K562 (cell line): ENCODE measurements at regions not wholly inside any gene's neighbourhood (a gene's known extent, or its start where the extent isn't known, plus 50 kb on each side); places are given as distances from the start of the nearest gene placed in this dataset.

Experiments used
- ATAC-seq: fragments of 200-7000 bp; cut with Tn5 transposase; 3 replicates; pipeline ENCODE4 v1.9.1; 2020; ENCODE audit warnings: moderate library complexity
- BruUV-seq: library from RNA; stranded (reverse); fragments of 400-500 nt; replicated peaks from 2 replicates; lab custom pipeline; 2021; lab: Mats Ljungman, UMichigan
- CTCF ChIA-PET: fragments of 300-600 bp; formaldehyde crosslinking; extraction: SDS; loops from one replicate; lab custom pipeline; 2021; ENCODE audit warnings: low intra/inter-chr PET ratio; lab: Yijun Ruan, JAX
- POLR2A ChIA-PET: fragments of 300-600, 350-650 bp; sonication (Branson Sonifier 250); formaldehyde crosslinking; extraction: SDS; loops from one replicate; lab custom pipeline; 2021; ENCODE audit warnings: antibody characterized with exemption, inconsistent platforms; lab: Yijun Ruan, JAX
- DNase-seq, 4 experiments: peaks; one replicate each; pipeline versions ENCODE4 v3.0.0 to v3.0.0-alpha.2; 2011 to 2018; ENCODE audit warnings: low spot score in 3 of 4, mixed read lengths in 3 of 4; ENCODE audit errors: extremely low read depth in 1 of 4
- FAIRE-seq: peaks from 2 replicates; lab custom pipeline; 2011; peaks lifted over from hg19 to GRCh38; lab: Jason Lieb, UNC
- H2AFZ ChIP-seq: 2 replicates; pipeline ENCODE4 v1.6.0; 2011; ENCODE audit warnings: low read depth, low read length, control low read depth, inconsistent platforms
- H3K27ac ChIP-seq: fragments of 200-600 bp; 3 replicates; pipeline ENCODE4 v1.8.0; 2011; ENCODE audit warnings: low read depth, mild to moderate bottlenecking, control low read depth, inconsistent platforms, low read length, moderate library complexity, mixed read lengths; ENCODE audit errors: extremely low read depth
- H3K27me3 ChIP-seq, 2 experiments: fragments of 300-600 bp in 1 of 2; 2 replicates in 1 of 2; 3 replicates in 1 of 2; pipeline versions ENCODE4 v1.6.0 to v1.8.0; 2011; ENCODE audit warnings: inconsistent platforms in 2 of 2, low read length in 2 of 2, mild to moderate bottlenecking in 1 of 2, mixed read lengths in 1 of 2, moderate library complexity in 1 of 2; ENCODE audit not compliant: control insufficient read depth in 2 of 2, insufficient read depth in 2 of 2
- H3K36me3 ChIP-seq: fragments of 300-600 bp; 3 replicates; pipeline ENCODE4 v1.8.0; 2011; ENCODE audit warnings: mild to moderate bottlenecking, low read length, inconsistent platforms; ENCODE audit not compliant: control insufficient read depth, insufficient read depth
- H3K4me1 ChIP-seq, 2 experiments: fragments of 200-600 bp in 1 of 2; replicated peaks in 1 of 2; 2 replicates in 1 of 2; 3 replicates in 1 of 2; pipeline versions ENCODE4 v1.5.1 to v1.8.0; 2011; ENCODE audit warnings: inconsistent platforms in 2 of 2, low read length in 2 of 2, mild to moderate bottlenecking in 1 of 2, mixed read lengths in 1 of 2, moderate library complexity in 1 of 2; ENCODE audit not compliant: control insufficient read depth in 2 of 2, insufficient read depth in 2 of 2
- H3K4me2 ChIP-seq: 2 replicates; pipeline ENCODE4 v1.6.1; 2011; ENCODE audit warnings: low read length, control low read depth, inconsistent platforms, mixed read lengths; ENCODE audit not compliant: insufficient read depth
- H3K4me3 ChIP-seq: fragments of 200-600 bp; sonication (generic), shearing (Covaris generic); 2 replicates; pipeline ENCODE4 v1.5.1; 2016; ENCODE audit warnings: control low read depth, inconsistent platforms
- H3K79me2 ChIP-seq: fragments of 200-600 bp; 3 replicates; pipeline ENCODE4 v1.8.0; 2011; ENCODE audit warnings: low read length, inconsistent platforms; ENCODE audit not compliant: control insufficient read depth, insufficient read depth
- H3K9ac ChIP-seq, 2 experiments: 2 replicates each; pipeline versions ENCODE4 v1.6.0 to v1.6.1; 2011; ENCODE audit warnings: low read depth in 2 of 2, low read length in 2 of 2, control low read depth in 1 of 2, inconsistent platforms in 1 of 2, mild to moderate bottlenecking in 1 of 2, mixed read lengths in 1 of 2; ENCODE audit not compliant: insufficient read depth in 1 of 2
- H3K9me1 ChIP-seq: one replicate; pipeline ENCODE4 v1.6.0; 2011; ENCODE audit warnings: inconsistent platforms, mild to moderate bottlenecking, low read length, moderate library complexity; ENCODE audit not compliant: control insufficient read depth, insufficient read depth
- H3K9me3 ChIP-seq: replicated peaks from 2 replicates; pipeline ENCODE4 v1.5.1; 2011; ENCODE audit warnings: low read depth, low read length, inconsistent platforms; ENCODE audit not compliant: control insufficient read depth, insufficient read depth
- H4K20me1 ChIP-seq: replicated peaks from 2 replicates; pipeline ENCODE4 v1.6.1; 2011; ENCODE audit warnings: low read length, inconsistent platforms, mixed read lengths; ENCODE audit not compliant: control insufficient read depth, insufficient read depth
- C11orf30 ChIP-seq: fragments of 450-650 bp; IDR thresholded peaks from 2 replicates; pipeline ENCODE4 v1.6.1; 2016; ENCODE audit warnings: low read depth, mild to moderate bottlenecking
- CREB5 ChIP-seq: fragments of 250-450 bp; sonication (Bioruptor Pico); IDR thresholded peaks from 2 replicates; pipeline ENCODE4 v1.5.0; 2020; ENCODE audit warnings: mild to moderate bottlenecking
- MCM2 ChIP-seq: fragments of 450-650 bp; IDR thresholded peaks from 2 replicates; pipeline ENCODE4 v1.6.1; 2017; ENCODE audit warnings: low read depth, mild to moderate bottlenecking
- MNT ChIP-seq, 2 experiments: fragments of 450-650 bp; conservative IDR thresholded peaks; 2 replicates each; pipeline ENCODE4 v1.6.1; 2017; ENCODE audit warnings: mild to moderate bottlenecking in 2 of 2, moderate library complexity in 2 of 2
- ZNF583 ChIP-seq: fragments of 250-450 bp; sonication (Bioruptor Pico); IDR thresholded peaks from 2 replicates; pipeline ENCODE4 v1.4.0; 2020
- ZNF740 ChIP-seq, 3 experiments: fragments of 200-800 bp in 1 of 3; sonication (Bioruptor generic) in 1 of 3; sonication (generic) in 1 of 3; formaldehyde crosslinking in 1 of 3; IDR thresholded peaks; 2 replicates each; pipeline versions ENCODE4 v1.6.1 to v1.8.0; 2016 to 2022; ENCODE audit warnings: mild to moderate bottlenecking in 2 of 3, missing compliant biosample characterization in 2 of 3, missing genetic modification characterization in 2 of 3, missing genetic modification reagents in 1 of 3
- WGBS: fragments of 100-300 bp; shearing (Covaris generic); methylation state at CpG from one replicate; pipeline ENCODE4 v1.1.6; 2016; ENCODE audit warnings: low coverage, mixed read lengths; ENCODE audit not compliant: insufficient coverage; ENCODE audit errors: missing lambda C conversion rate; 5-methylcytosine and 5-hydroxymethylcytosine counted together
- in situ Hi-C: fragments of 300-500 bp; cut with MboI; formaldehyde crosslinking; loops from 4 replicates; pipeline ENCODE4 v1.15.0; 2018; ENCODE audit warnings: inconsistent platforms, mixed read lengths
- intact Hi-C: fragments of 100-400 bp; cut with micrococcal nuclease; formaldehyde crosslinking; loops from 2 replicates; pipeline ENCODE4 v1.14.2; 2022
- TF ChIP-seq, protein P1 (sequence below): fragments of 450-650 bp; IDR thresholded peaks from 2 replicates; pipeline ENCODE4 v1.6.1; 2018; ENCODE audit warnings: mild to moderate bottlenecking, low read depth; ENCODE audit not compliant: partially characterized antibody
- TF ChIP-seq, protein P2 (sequence below): sonication (generic); formaldehyde crosslinking; IDR thresholded peaks from 2 replicates; pipeline ENCODE4 v1.8.0; 2023; ENCODE audit warnings: missing genetic modification reagents, mild to moderate bottlenecking, borderline replicate concordance

GRCh38 chr18:55105873-55106272 lies 146.6 kb upstream of the CCDC68 start:
- no TSS peak for BruUV-seq
- in situ Hi-C loops (no loop called here), intact Hi-C loops (loop anchor here (10.0 kb wide), 1 partner anchor 99 kb away; no protein-coding TSS in a partner anchor)
- TF ChIP-seq C11orf30 (no peak), CREB5 (CRISPR knock-in tag) (no peak), MCM2 (no peak), ZNF740 (CRISPR knock-in tag; IDR thresholded peaks at IDR 0.05) (no peak), ZNF740 (tag; IDR thresholded peaks at IDR 0.05) (no peak), ZNF583 (CRISPR knock-in tag) (no peak), MNT (conservative IDR thresholded peaks at IDR 0.05) (no peak)
- TF ChIP-seq, protein P1, sequence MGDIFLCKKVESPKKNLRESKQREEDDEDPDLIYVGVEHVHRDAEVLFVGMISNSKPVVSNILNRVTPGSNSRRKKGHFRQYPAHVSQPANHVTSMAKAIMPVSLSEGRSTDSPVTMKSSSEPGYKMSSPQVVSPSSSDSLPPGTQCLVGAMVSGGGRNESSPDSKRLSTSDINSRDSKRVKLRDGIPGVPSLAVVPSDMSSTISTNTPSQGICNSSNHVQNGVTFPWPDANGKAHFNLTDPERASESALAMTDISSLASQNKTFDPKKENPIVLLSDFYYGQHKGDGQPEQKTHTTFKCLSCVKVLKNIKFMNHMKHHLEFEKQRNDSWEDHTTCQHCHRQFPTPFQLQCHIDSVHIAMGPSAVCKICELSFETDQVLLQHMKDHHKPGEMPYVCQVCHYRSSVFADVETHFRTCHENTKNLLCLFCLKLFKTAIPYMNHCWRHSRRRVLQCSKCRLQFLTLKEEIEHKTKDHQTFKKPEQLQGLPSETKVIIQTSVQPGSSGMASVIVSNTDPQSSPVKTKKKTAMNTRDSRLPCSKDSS: no peak
- TF ChIP-seq, protein P2, sequence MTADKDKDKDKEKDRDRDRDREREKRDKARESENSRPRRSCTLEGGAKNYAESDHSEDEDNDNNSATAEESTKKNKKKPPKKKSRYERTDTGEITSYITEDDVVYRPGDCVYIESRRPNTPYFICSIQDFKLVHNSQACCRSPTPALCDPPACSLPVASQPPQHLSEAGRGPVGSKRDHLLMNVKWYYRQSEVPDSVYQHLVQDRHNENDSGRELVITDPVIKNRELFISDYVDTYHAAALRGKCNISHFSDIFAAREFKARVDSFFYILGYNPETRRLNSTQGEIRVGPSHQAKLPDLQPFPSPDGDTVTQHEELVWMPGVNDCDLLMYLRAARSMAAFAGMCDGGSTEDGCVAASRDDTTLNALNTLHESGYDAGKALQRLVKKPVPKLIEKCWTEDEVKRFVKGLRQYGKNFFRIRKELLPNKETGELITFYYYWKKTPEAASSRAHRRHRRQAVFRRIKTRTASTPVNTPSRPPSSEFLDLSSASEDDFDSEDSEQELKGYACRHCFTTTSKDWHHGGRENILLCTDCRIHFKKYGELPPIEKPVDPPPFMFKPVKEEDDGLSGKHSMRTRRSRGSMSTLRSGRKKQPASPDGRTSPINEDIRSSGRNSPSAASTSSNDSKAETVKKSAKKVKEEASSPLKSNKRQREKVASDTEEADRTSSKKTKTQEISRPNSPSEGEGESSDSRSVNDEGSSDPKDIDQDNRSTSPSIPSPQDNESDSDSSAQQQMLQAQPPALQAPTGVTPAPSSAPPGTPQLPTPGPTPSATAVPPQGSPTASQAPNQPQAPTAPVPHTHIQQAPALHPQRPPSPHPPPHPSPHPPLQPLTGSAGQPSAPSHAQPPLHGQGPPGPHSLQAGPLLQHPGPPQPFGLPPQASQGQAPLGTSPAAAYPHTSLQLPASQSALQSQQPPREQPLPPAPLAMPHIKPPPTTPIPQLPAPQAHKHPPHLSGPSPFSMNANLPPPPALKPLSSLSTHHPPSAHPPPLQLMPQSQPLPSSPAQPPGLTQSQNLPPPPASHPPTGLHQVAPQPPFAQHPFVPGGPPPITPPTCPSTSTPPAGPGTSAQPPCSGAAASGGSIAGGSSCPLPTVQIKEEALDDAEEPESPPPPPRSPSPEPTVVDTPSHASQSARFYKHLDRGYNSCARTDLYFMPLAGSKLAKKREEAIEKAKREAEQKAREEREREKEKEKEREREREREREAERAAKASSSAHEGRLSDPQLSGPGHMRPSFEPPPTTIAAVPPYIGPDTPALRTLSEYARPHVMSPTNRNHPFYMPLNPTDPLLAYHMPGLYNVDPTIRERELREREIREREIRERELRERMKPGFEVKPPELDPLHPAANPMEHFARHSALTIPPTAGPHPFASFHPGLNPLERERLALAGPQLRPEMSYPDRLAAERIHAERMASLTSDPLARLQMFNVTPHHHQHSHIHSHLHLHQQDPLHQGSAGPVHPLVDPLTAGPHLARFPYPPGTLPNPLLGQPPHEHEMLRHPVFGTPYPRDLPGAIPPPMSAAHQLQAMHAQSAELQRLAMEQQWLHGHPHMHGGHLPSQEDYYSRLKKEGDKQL (CRISPR knock-in tag): no peak

More at GRCh38 chr18:55105873-55106272, 146.6 kb upstream of the CCDC68 start:
- Histone ChIP-seq H3K9me1 (no peaks in the 10 kb centered on the region), H3K79me2 (no peaks in the 10 kb centered on the region), H3K4me2 (no peak overlapping the region), H3K9ac (no peak overlapping the region), H3K4me3 (no peak overlapping the region), H3K27me3 (no peaks in the 10 kb centered on the region), H3K9me3 (no peaks in the 10 kb centered on the region), H4K20me1 (no peaks in the 10 kb centered on the region), H3K27ac (no peak overlapping the region), H3K4me1 (no peaks in the 10 kb centered on the region; a peak in 2 of 5 replicates), H3K36me3 (no peaks in the 10 kb centered on the region), H2AFZ (no peak overlapping the region)
- POLR2A ChIA-PET: no interaction called here
- 0% methylated on average over 1 of the region's 2 CpGs for WGBS
- no peak for ATAC-seq
- CTCF ChIA-PET: no interaction called here
- no peak for DNase-seq
- no peak for FAIRE-seq
